ENCODE measurements at regions not wholly inside any gene's neighbourhood (a gene's known extent, or its start where the extent isn't known, plus 50 kb on each side); places are given as distances from the start of the nearest gene placed in this dataset.

DNA sequence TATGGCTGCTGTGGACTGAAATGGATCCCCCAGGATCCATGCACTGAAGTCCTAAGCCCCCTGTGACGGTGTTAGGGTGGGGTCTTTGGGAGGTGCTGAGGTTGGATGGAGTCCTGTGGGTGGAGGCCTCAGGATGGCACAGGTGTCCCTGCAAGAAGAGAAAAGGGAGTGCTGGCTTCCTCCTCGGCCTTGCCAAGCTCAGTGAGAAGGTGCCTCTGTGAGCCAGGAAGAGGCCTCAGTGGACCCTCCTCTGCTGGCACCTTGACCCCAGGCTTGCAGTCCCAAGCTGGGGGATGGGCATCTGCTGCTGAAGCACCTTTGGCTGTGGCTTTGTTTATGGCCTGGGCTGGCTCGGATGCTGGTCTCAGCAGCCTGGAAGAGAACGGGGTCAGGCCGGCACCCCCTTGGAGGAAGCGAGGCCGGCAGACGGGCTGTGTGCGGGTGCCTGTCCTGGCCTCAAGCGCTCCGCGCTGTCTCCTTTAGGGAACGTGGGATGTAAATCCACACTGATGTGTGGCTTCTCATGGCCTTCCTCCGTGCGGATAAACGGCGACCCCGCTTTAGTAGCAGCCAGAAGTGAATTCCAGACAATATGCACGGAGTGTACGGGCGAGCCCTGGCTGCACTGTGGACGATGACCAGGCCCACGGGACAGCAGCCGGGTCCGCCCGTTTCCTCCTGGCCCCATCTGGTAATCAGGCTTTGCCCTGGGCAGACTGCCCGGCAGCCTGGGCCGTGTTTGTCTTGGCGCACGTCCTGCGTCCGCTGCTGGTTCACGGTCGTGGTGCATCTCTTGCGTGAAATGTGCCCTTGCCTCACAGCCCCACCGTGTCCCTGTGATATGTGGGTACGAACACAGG is 182.6 kb downstream of the ERMARD start:
- Mint-ChIP-seq H3K4me1 (ENCODE audit: unreplicated experiment) (no peaks in the 10 kb centered on the region), H3K9me3 (ENCODE audit: unreplicated experiment) (peaks cover 8% of the 10 kb centered on the region), H3K4me3 (ENCODE audit: unreplicated experiment) (no peak overlapping the region), H3K27me3 (ENCODE audit: unreplicated experiment) (no peaks in the 10 kb centered on the region), H3K27ac (ENCODE audit: unreplicated experiment) (no peak overlapping the region), H3K36me3 (ENCODE audit: unreplicated experiment) (no peaks in the 10 kb centered on the region)
- TF ChIP-seq, protein P1, sequence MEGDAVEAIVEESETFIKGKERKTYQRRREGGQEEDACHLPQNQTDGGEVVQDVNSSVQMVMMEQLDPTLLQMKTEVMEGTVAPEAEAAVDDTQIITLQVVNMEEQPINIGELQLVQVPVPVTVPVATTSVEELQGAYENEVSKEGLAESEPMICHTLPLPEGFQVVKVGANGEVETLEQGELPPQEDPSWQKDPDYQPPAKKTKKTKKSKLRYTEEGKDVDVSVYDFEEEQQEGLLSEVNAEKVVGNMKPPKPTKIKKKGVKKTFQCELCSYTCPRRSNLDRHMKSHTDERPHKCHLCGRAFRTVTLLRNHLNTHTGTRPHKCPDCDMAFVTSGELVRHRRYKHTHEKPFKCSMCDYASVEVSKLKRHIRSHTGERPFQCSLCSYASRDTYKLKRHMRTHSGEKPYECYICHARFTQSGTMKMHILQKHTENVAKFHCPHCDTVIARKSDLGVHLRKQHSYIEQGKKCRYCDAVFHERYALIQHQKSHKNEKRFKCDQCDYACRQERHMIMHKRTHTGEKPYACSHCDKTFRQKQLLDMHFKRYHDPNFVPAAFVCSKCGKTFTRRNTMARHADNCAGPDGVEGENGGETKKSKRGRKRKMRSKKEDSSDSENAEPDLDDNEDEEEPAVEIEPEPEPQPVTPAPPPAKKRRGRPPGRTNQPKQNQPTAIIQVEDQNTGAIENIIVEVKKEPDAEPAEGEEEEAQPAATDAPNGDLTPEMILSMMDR (IDR thresholded peaks at IDR 0.05), result no peak
- peak; percentile 82 for DNase-seq (ENCODE audit: extremely low spot score, unreplicated experiment)

DNA sequence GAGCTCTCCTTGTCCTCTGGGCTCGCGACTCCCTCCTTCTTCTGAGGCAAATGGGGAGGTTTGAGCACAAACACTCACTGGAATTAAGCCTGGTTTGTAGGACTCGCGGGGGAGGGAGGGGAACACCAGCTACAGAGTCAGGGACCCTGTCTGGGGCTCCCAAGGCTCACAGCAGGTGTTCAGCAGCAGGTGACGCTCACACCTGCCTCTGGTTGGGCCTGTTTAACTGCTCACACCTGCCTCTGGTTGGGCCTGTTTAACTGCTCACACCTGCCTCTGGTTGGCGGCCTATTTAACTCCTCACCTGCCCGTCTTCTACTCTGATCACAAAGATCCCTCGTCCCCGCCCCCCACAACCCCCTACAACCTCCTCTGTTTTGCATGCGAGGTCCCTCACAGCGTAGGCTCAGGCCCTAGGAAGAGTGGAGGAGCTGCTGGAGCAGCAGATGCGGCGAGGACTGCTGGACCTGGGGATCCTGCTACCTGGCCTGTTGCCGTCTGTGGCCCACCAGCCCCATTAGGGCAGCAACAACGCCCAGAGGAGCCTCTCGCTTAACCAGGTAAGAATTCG is 181.9 kb downstream of the ERMARD start:
- Mint-ChIP-seq H3K27me3 (ENCODE audit: unreplicated experiment) (no peaks in the 10 kb centered on the region), H3K4me1 (ENCODE audit: unreplicated experiment) (no peaks in the 10 kb centered on the region), H3K9me3 (ENCODE audit: unreplicated experiment) (peaks cover 15% of the 10 kb centered on the region), H3K4me3 (ENCODE audit: unreplicated experiment) (no peak overlapping the region), H3K27ac (ENCODE audit: unreplicated experiment) (no peak overlapping the region), H3K36me3 (ENCODE audit: unreplicated experiment) (no peaks in the 10 kb centered on the region)
- no peak for DNase-seq (ENCODE audit: extremely low spot score, unreplicated experiment)
- TF ChIP-seq, protein P1 (IDR thresholded peaks at IDR 0.05), result no peak

DNA sequence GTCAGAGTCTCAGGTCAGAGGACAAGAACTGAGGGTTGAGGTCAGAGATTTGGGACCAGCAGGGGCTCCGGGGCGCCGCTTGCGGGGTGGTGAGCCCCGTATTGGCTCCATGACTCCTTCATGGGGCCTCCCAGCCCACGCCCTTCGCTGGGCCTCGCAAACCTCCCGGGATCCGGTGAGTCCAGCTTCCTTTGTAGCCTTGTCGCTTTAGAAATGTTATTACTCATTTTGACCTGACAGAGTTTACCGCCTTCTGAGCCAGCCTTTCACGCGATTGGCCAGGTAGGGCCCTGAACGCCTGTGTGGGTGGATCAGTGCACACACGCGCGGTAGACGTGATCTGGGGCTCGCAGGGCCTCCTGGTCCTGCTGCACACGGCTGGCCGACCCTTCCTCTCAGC is 181.1 kb downstream of the ERMARD start:
- TF ChIP-seq, protein P1 (IDR thresholded peaks at IDR 0.05), result no peak
- no peaks in the 10 kb centered on the region for H3K4me1 Mint-ChIP-seq (ENCODE audit: unreplicated experiment)
- H3K27me3 Mint-ChIP-seq (ENCODE audit: unreplicated experiment), result no peaks in the 10 kb centered on the region
- no peaks in the 10 kb centered on the region for H3K36me3 Mint-ChIP-seq (ENCODE audit: unreplicated experiment)
- no peak for DNase-seq (ENCODE audit: extremely low spot score, unreplicated experiment)
- no peak overlapping the region for H3K4me3 Mint-ChIP-seq (ENCODE audit: unreplicated experiment)
- H3K9me3 Mint-ChIP-seq (ENCODE audit: unreplicated experiment), result peaks cover 15% of the 10 kb centered on the region
- H3K27ac Mint-ChIP-seq (ENCODE audit: unreplicated experiment), result no peak overlapping the region

DNA sequence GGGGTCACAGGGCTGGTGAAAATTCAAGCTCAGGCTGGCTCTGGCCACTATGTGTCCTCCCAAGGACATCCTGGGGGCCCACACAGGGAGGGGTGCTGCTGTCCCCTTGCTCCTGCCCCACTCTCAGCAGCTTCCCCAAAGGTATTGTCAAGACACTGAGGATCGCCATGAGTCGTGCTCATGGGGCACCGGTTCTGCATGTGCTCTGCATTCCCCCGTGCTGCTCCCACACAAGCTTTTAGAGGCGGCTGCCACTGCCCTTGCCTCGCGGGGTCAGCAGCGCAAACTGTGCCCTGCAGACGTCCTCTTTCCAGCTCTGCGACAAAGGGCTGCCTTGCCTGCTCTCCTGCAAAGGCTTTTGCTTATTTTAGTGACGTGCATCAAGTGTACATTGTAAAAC is 179.8 kb downstream of the ERMARD start:
- H3K4me1 Mint-ChIP-seq (ENCODE audit: unreplicated experiment), result no peaks in the 10 kb centered on the region
- no peak overlapping the region for H3K4me3 Mint-ChIP-seq (ENCODE audit: unreplicated experiment)
- peaks cover 15% of the 10 kb centered on the region for H3K9me3 Mint-ChIP-seq (ENCODE audit: unreplicated experiment)
- TF ChIP-seq, protein P1 (IDR thresholded peaks at IDR 0.05), result no peak
- DNase-seq (ENCODE audit: extremely low spot score, unreplicated experiment), result no peak
- no peaks in the 10 kb centered on the region for H3K27me3 Mint-ChIP-seq (ENCODE audit: unreplicated experiment)
- no peak overlapping the region for H3K27ac Mint-ChIP-seq (ENCODE audit: unreplicated experiment)
- H3K36me3 Mint-ChIP-seq (ENCODE audit: unreplicated experiment), result no peaks in the 10 kb centered on the region

DNA sequence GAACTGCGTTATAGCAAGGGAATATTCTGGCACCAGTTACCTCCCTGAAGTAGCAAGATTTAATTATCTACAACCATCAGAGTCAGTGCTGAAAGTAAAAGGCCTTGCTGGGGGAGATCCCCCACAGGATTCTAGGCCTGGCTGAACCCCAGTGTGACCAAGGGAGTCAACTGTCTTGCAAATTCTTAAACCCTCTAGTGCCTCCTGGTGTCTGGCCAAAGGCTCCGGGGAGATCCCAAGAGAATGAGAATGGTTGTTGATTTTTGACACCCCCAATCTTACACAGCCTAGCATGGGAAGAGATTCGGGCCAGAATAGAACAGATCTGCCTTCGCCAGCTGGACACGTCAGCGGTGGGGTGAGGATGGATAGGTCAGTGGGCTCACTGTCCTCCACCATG is 179.4 kb downstream of the ERMARD start:
- no peaks in the 10 kb centered on the region for H3K27me3 Mint-ChIP-seq (ENCODE audit: unreplicated experiment)
- no peak overlapping the region for H3K4me3 Mint-ChIP-seq (ENCODE audit: unreplicated experiment)
- TF ChIP-seq, protein P1 (IDR thresholded peaks at IDR 0.05), result no peak
- DNase-seq (ENCODE audit: extremely low spot score, unreplicated experiment), result no peak
- no peaks in the 10 kb centered on the region for H3K4me1 Mint-ChIP-seq (ENCODE audit: unreplicated experiment)
- no peaks in the 10 kb centered on the region for H3K36me3 Mint-ChIP-seq (ENCODE audit: unreplicated experiment)
- H3K9me3 Mint-ChIP-seq (ENCODE audit: unreplicated experiment), result peaks cover 17% of the 10 kb centered on the region
- no peak overlapping the region for H3K27ac Mint-ChIP-seq (ENCODE audit: unreplicated experiment)

All from osteocyte (in vitro differentiated cells).